Esophagus squamous epithelium (tissue), 4 donors: ENCODE measurements at regions not wholly inside any gene's neighbourhood (a gene's known extent, or its start where the extent isn't known, plus 50 kb on each side); places are given as distances from the start of the nearest gene placed in this dataset.

Experiments
- POLR2A ChIP-seq, 4 donors: fragments of 450-650 bp; IDR thresholded peaks; one replicate each; pipeline ENCODE4 v1.6.1; 2017; ENCODE audit warnings: antibody characterized with exemption in 4 of 4, mild to moderate bottlenecking in 4 of 4, moderate library complexity in 3 of 4
- TF ChIP-seq, protein P1 (sequence below), 6 experiments: fragments of 450-650 bp in 4 of 6; fragments of 200-600 bp in 2 of 6; sonication (generic) in 2 of 6; IDR thresholded peaks; one replicate each; pipeline ENCODE4 v1.5.1; 2016 to 2019; ENCODE audit warnings: antibody characterized with exemption in 6 of 6, mild to moderate bottlenecking in 4 of 6, moderate library complexity in 4 of 6

DNA sequence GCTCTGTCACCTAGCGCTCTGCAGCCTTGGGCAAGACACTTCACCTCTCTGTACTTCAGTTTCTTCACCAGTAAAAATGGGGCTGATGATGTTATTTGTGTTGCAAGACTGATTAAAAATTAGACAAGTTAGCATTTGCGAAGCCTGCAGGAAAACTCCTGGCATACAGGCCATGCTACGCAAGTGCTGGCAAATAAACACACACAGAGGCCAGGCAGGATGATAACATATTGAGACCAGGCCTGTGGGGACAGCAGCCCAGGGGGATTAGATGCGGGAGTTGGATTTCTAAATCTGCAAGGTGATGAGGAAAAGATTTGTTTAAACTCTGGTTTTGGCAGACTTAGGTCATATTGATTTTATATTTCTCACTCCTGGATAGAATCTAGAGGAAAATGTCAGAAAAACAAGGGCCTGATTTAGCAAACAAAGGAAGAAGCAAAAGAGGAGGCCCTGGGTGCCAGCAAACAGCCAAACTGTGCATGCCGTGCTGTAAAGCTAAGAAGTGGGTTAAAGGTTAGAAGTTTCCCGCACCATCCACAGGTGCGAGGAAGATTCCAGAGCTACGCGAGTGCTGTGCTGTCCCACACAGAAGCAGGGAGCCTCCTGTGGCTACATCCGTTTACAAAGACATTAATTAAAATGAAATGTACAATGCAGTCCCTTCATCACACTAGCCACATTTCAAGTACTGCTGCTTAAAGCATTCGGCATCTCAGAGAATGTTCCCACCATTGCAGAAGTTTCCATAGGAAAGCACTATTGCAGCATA, 532.2 kb downstream of the NPHP4 start:
- TF ChIP-seq POLR2A (IDR thresholded peaks at IDR 0.05): no peak
- TF ChIP-seq, protein P1, sequence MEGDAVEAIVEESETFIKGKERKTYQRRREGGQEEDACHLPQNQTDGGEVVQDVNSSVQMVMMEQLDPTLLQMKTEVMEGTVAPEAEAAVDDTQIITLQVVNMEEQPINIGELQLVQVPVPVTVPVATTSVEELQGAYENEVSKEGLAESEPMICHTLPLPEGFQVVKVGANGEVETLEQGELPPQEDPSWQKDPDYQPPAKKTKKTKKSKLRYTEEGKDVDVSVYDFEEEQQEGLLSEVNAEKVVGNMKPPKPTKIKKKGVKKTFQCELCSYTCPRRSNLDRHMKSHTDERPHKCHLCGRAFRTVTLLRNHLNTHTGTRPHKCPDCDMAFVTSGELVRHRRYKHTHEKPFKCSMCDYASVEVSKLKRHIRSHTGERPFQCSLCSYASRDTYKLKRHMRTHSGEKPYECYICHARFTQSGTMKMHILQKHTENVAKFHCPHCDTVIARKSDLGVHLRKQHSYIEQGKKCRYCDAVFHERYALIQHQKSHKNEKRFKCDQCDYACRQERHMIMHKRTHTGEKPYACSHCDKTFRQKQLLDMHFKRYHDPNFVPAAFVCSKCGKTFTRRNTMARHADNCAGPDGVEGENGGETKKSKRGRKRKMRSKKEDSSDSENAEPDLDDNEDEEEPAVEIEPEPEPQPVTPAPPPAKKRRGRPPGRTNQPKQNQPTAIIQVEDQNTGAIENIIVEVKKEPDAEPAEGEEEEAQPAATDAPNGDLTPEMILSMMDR (IDR thresholded peaks at IDR 0.05): no peak
